Suppressor macrophage (primary cell): ENCODE measurements at regions not wholly inside any gene's neighbourhood (a gene's known extent, or its start where the extent isn't known, plus 50 kb on each side); places are given as distances from the start of the nearest gene placed in this dataset.

Experiments
- DNase-seq, 4 experiments: peaks; one replicate each; pipeline ENCODE4 v3.0.0-alpha.2; 2020 to 2022

GRCh38 chr5:116389601-116390000, 185.0 kb downstream of the SEMA6A start:
- DNase-seq, result no peak

- no peak for DNase-seq
These were observed 185.9 kb downstream of the SEMA6A start for GRCh38 chr5:116388564-116389258.

GRCh38 chr5:116387738-116388137, 186.9 kb downstream of the SEMA6A start:
- no peak for DNase-seq

GRCh38 chr5:116386633-116387032, 188.0 kb downstream of the SEMA6A start:
- no peak for DNase-seq

- no peak for DNase-seq
These were observed 191.8 kb downstream of the SEMA6A start for GRCh38 chr5:116382874-116383266.

GRCh38 chr5:116382032-116382873, 192.4 kb downstream of the SEMA6A start:
- DNase-seq, result no peak

GRCh38 chr5:116381201-116381600, 193.4 kb downstream of the SEMA6A start:
- no peak for DNase-seq

- DNase-seq, result no peak
These were observed 194.0 kb downstream of the SEMA6A start for GRCh38 chr5:116380621-116381020.

GRCh38 chr5:116379306-116379705, 195.3 kb downstream of the SEMA6A start:
- DNase-seq, result no peak

- DNase-seq, result no peak
These were observed 195.9 kb downstream of the SEMA6A start for GRCh38 chr5:116378777-116379121.

- DNase-seq, result no peak
These were observed 196.4 kb downstream of the SEMA6A start for GRCh38 chr5:116378007-116378776.

- DNase-seq, result no peak
These were observed 197.2 kb downstream of the SEMA6A start for GRCh38 chr5:116377276-116378006.

- no peak for DNase-seq
These were observed 198.7 kb downstream of the SEMA6A start for GRCh38 chr5:116375926-116376325.

GRCh38 chr5:116374434-116374852, 200.2 kb downstream of the SEMA6A start:
- peak in 2 of 4 experiments; percentile 13 to 26 for DNase-seq

GRCh38 chr5:116372931-116373597, 201.6 kb downstream of the SEMA6A start:
- DNase-seq, result no peak

GRCh38 chr5:116371935-116372334, 202.7 kb downstream of the SEMA6A start:
- peak; percentile 26 to 68 (median 48) for DNase-seq

- no peak for DNase-seq
These were observed 203.2 kb downstream of the SEMA6A start for GRCh38 chr5:116371431-116371830.

GRCh38 chr5:116370886-116371285, 203.7 kb downstream of the SEMA6A start:
- peak in 3 of 4 experiments; percentile 8 to 21 (median 11) for DNase-seq

- DNase-seq, result no peak
These were observed 204.5 kb downstream of the SEMA6A start for GRCh38 chr5:116370149-116370548.

GRCh38 chr5:116365006-116365496, 209.6 kb downstream of the SEMA6A start:
- DNase-seq, result no peak

- no peak for DNase-seq
These were observed 210.8 kb downstream of the SEMA6A start for GRCh38 chr5:116363780-116364179.
